Spinal cord (tissue), 9 donors: ENCODE measurements at regions not wholly inside any gene's neighbourhood (a gene's known extent, or its start where the extent isn't known, plus 50 kb on each side); places are given as distances from the start of the nearest gene placed in this dataset.

Source experiments
- DNase-seq, 6 donors: peaks; one replicate each; pipeline versions ENCODE4 v3.0.0 to v3.0.0-alpha.2; 2013 to 2015; ENCODE audit warnings: low spot score in 6 of 6, low read depth in 4 of 6
- H3K27ac ChIP-seq: one replicate; pipeline ENCODE4 v1.5.1; 2013; ENCODE audit warnings: low read depth, low read length, control low read depth
- H3K27me3 ChIP-seq: one replicate; pipeline ENCODE4 v1.6.1; 2013; ENCODE audit warnings: low read length; ENCODE audit not compliant: control insufficient read depth, insufficient read depth
- H3K36me3 ChIP-seq: one replicate; pipeline ENCODE4 v1.6.1; 2013; ENCODE audit warnings: low read length; ENCODE audit not compliant: control insufficient read depth, insufficient read depth
- H3K4me1 ChIP-seq: one replicate; pipeline ENCODE4 v1.6.1; 2013; ENCODE audit warnings: low read length; ENCODE audit not compliant: control insufficient read depth, insufficient read depth
- H3K4me3 ChIP-seq: one replicate; pipeline ENCODE4 v1.5.1; 2013; ENCODE audit warnings: low read depth, low read length, control low read depth
- H3K9me3 ChIP-seq: one replicate; pipeline ENCODE4 v1.6.1; 2013; ENCODE audit warnings: low read length; ENCODE audit not compliant: control insufficient read depth, insufficient read depth
- WGBS: methylation state at CpG from one replicate; pipeline ENCODE4 v1.1.5; 2013; ENCODE audit warnings: missing lambda C conversion rate; ENCODE audit not compliant: insufficient coverage; 5-methylcytosine and 5-hydroxymethylcytosine counted together
- donor health status: healthy.

DNA sequence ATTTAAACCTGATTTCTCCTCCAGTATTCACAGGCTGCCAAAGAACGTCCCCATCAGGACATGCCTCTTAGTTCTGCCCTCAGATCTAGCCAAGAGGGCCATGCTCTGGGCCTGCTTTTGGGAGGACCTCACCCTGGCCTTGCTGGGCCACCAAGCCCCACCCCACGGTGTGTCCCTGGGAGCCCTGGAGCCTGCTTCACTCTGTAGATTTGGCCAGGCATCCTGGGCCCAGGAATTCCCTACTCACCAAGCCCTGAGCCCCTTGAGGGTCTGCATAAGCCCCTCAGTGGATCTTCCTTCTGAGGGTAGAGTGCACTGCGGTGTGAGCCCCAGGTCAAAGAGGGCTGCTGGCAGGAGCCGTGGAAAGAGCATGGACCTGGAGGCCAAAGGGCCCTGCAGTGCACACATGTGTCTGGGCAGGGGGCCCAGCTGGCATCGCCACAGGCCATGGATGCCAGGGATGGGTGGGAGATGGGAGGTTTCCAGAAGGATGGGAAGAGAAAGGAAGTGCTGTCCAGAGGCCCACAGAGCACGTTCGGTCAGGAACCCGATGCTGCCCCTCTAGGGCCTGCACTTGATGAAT lies 98.0 kb downstream of the DACT2 start:
- no peaks in the 10 kb centered on the region for H3K9me3 ChIP-seq
- no peak for DNase-seq
- H3K27me3 ChIP-seq, result peaks cover 2% of the 10 kb centered on the region
- WGBS, result 85% methylated on average over 8 of the region's 8 CpGs
- no peaks in the 10 kb centered on the region for H3K36me3 ChIP-seq
- H3K27ac ChIP-seq, result no peak overlapping the region
- no peak overlapping the region for H3K4me3 ChIP-seq
- H3K4me1 ChIP-seq, result peaks cover 28% of the 10 kb centered on the region

DNA sequence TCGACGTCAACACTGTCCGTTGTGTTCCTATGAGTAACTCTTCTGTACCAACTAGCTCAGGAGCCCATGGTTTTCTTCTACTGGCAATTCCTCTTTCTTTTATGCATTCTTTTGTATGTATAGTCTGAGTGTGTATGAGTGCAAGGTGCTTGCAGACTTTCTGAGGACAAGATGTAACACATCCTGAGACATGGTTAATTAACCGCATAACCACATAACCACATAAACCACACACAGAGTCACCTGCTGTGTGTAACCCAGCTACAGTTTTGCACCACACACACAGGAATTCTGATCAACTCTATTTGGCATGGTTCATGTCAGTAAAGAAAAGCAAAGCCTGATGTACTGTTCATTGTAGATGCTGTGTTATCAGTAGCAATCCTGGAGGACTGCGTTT lies 98.6 kb downstream of the DACT2 start:
- Histone ChIP-seq H3K4me3 (no peak overlapping the region), H3K9me3 (no peaks in the 10 kb centered on the region), H3K27me3 (peaks cover 2% of the 10 kb centered on the region), H3K4me1 (peaks cover 29% of the 10 kb centered on the region), H3K36me3 (no peaks in the 10 kb centered on the region), H3K27ac (no peak overlapping the region)
- DNase-seq, result no peak
- WGBS, result 82% methylated on average over 4 of the region's 5 CpGs

DNA sequence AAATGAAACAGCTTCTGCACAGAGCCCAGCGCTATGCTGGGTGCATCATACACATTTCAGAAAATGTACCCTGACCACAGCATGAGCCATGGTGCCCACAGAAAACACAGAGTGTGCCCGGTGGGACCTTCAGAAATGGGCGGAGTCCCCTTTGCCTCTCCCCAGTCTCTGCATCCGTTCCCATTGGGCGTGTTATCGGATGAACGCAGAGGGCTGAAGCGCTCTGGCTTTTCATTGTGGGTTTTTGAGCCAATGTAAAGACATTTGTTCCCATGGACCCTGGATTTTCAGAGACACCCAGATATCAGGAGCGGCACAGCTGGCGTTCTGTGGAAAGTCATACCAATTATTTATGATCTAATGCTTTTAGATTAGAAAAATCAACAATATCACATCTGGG lies 99.8 kb downstream of the DACT2 start:
- peaks cover 23% of the 10 kb centered on the region for H3K4me1 ChIP-seq
- no peak overlapping the region for H3K27ac ChIP-seq
- peaks cover 2% of the 10 kb centered on the region for H3K27me3 ChIP-seq
- H3K4me3 ChIP-seq, result no peak overlapping the region
- no peaks in the 10 kb centered on the region for H3K36me3 ChIP-seq
- WGBS, result 97% methylated on average over 3 of the region's 10 CpGs
- H3K9me3 ChIP-seq, result no peaks in the 10 kb centered on the region
- DNase-seq, result no peak

DNA sequence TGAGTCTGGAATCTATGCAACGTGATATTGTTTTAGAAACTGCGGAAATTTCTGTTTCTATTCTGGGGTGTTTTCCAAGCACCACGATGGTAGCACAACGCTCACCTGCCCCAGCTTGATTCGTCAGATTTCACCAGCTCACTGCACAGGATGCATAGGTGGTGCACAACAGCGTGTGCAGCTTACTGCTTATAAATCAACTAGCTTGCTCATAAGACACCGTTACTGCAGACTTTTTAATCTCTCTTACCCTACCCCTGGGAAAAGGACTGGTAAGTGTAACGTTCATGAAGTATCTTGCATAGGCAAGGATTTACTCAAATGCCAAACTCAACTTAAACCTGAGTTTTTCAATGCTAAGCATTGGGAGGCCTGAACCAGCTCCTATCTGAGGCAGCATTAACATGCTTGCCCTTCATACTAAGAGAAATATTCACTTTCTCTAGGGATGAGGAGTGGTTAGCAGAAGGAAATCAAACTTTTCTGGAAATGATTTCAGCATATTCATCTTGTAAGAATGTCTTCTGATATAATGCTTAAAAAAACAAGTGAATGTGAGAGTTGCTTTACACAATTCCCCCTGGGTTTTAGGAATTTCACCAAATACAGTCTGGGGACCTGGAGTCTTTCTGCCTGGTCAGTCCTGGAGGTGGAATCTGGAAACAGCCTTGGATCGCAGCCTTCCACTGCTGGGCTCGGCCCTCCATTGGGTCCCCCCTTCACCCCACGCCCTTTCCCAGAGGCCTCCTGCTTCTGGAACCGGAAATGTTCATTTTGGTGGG lies 100.6 kb downstream of the DACT2 start:
- no peak overlapping the region for H3K4me3 ChIP-seq
- no peaks in the 10 kb centered on the region for H3K9me3 ChIP-seq
- WGBS, result 87% methylated on average over 8 of the region's 12 CpGs
- no peak overlapping the region for H3K27ac ChIP-seq
- H3K36me3 ChIP-seq, result no peaks in the 10 kb centered on the region
- DNase-seq, result peak in 1 of 6 donors; percentile 45
- H3K4me1 ChIP-seq, result peaks cover 23% of the 10 kb centered on the region
- peaks cover 2% of the 10 kb centered on the region for H3K27me3 ChIP-seq

DNA sequence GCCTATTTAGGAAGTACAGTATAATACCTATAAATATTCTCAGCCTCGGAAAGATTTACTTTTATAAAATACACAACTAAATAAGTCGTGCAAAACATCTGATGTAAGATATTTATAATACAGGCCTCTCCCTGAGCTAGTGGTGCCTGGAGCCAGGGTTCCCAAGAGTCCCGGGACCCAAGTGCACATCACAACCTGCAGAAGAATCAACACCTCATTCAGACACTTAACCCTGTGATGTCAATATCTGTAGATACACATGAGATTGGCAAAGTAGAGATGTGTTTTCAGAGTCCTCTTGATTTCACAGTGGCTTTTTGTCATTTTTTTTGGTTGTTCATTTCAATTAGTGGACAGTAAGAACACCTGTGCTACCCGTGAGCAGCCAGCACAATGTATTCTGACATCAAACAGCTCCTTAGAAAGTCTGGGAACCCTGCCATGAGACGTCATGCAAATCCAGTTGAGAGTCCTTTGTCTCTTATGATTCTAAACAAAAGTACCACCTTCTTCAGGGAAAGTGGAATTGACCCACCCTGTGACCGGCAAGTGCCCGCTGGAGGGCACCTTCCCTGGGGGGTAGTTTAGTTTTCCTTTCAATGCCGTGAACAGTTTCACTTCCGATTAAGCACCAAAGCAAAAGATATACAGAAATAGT lies 101.6 kb downstream of the DACT2 start:
- peak in 2 of 6 donors; percentile 64 to 66 for DNase-seq
- Histone ChIP-seq H3K9me3 (no peaks in the 10 kb centered on the region), H3K4me1 (peaks cover 23% of the 10 kb centered on the region), H3K27me3 (peaks cover 2% of the 10 kb centered on the region), H3K36me3 (no peaks in the 10 kb centered on the region), H3K27ac (no peak overlapping the region), H3K4me3 (no peak overlapping the region)
- WGBS, result 17% methylated on average over 1 of the region's 9 CpGs

DNA sequence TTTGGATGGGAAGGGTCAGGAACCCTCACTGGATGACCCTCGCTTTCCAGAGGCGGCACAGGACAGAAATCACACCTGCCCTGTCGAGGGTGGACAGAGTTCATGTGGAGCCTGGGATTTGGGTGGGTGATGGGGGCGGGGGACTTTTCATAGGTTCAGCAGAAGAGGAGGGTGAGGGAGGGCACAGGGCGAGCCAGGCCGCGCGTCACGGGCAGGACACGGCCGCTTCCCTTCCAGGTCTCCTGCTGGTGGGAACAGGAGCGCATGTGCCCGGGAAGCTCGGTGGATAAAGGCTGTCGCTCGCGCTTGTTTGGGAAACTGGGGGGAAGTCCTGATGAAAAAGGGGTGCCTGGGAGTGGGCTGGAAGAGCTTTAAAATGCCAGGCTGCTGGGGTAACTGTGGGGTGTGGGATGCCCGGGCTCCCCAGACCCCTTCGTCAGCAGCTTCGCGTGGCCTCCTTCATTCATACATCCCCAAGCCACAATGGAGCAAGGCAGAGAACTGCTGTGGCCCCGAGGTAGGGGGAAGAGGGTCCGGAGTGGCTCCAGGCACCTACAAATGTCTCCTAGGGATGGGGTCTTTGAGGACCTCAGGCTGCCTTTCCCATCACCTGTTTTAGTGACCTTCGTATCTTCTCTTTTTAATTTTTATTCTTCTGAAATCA lies 102.2 kb downstream of the DACT2 start:
- WGBS, result 80% methylated on average over 17 of the region's 24 CpGs
- H3K4me3 ChIP-seq, result no peak overlapping the region
- no peak for DNase-seq
- H3K9me3 ChIP-seq, result no peaks in the 10 kb centered on the region
- H3K36me3 ChIP-seq, result no peaks in the 10 kb centered on the region
- H3K27ac ChIP-seq, result no peak overlapping the region
- peaks cover 23% of the 10 kb centered on the region for H3K4me1 ChIP-seq
- H3K27me3 ChIP-seq, result peaks cover 2% of the 10 kb centered on the region

DNA sequence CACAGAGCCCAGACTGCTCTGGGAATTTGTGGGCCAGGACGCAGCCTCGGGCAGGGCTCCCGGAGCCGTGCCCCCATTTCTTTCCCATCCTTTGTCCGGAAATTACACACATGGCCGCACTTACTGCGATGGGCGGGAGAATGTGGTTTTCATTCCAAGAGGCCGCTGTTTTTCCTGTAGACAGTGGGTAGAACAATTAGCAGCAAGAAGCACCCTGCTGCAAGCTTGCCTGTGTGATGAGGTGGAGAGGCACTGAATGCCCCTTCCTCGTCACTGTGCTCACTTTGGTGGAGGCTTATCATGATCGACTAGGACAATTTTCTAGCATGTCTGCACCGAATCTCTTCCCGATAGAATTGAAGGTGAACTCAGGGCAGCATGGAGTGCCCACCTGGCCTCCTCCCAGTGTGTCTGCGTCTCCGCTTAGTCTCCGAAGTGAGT lies 102.8 kb downstream of the DACT2 start:
- H3K27ac ChIP-seq, result no peak overlapping the region
- DNase-seq, result peak in 3 of 6 donors; percentile 43 to 79 (median 78)
- 38% methylated on average over 16 of the region's 16 CpGs for WGBS

DNA sequence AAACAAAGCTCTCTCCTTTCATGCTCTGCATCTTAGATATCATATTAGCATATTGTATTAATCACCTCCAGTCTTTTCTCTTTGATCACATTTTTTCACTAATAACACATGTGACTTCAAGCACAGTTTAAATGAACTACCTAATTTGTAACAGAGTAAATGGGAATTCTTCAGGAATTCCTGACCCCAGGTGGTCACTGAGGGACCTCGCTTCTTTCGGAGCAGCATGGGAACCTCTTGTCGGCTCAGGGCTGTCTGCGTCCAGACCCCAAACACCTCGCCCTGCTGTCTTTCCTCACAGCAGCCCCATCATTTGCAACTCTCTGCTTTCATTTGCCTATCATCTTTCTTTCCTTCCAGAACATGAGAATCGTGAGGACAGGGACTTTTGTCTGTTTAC lies 103.5 kb downstream of the DACT2 start:
- 52% methylated on average over 5 of the region's 6 CpGs for whole genome bisulfite sequencing
- no peak for DNase-seq
- H3K36me3 ChIP-seq, result no peaks in the 10 kb centered on the region
- peaks cover 2% of the 10 kb centered on the region for H3K27me3 ChIP-seq
- no peaks in the 10 kb centered on the region for H3K9me3 ChIP-seq
- peaks cover 16% of the 10 kb centered on the region for H3K4me1 ChIP-seq
- no peak overlapping the region for H3K27ac ChIP-seq
- no peak overlapping the region for H3K4me3 ChIP-seq

More for the DNA sequence above, 102.8 kb downstream of the DACT2 start:
- Histone ChIP-seq H3K4me3 (no peak overlapping the region), H3K36me3 (no peaks in the 10 kb centered on the region), H3K27me3 (peaks cover 2% of the 10 kb centered on the region), H3K4me1 (peaks cover 21% of the 10 kb centered on the region), H3K9me3 (no peaks in the 10 kb centered on the region)

DNA sequence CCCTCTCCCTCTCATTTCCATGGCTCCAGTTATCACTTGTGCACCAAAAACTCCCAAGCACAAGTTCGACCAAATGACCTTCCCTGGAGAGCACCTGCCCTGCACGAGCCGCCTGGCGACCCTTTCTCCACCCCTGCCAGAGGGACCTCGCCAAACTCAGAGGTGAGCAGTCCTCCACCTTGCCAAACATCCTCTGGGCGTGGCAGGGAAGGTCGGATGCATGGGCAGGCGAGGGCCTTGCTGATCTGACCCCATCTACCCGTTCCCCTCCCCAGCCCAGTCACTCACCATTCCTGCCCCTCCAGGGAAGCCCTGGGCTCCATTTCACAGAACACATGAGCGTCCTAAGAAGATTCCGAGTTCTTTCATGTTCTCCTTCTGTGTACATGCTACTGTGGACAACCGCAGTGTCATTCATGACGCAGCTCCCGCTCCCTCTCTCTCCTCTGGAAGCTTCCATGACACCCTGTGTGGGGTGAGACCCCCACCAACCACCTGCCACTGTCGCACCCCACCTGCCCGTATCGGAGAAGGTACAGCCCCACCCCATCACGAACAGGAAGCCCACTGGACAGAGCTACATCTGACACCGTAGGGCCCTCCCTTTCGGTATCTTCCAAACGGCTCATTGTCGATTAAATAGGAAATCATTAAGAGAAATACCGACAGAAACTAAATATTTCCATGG lies 104.3 kb downstream of the DACT2 start:
- Histone ChIP-seq H3K9me3 (no peaks in the 10 kb centered on the region), H3K27me3 (peaks cover 2% of the 10 kb centered on the region), H3K4me1 (peaks cover 24% of the 10 kb centered on the region), H3K27ac (no peak overlapping the region), H3K4me3 (no peak overlapping the region), H3K36me3 (no peaks in the 10 kb centered on the region)
- WGBS, result 89% methylated on average over 21 of the region's 23 CpGs
- DNase-seq, result no peak
